Suprapubic skin (tissue), 4 donors: ENCODE measurements at regions not wholly inside any gene's neighbourhood (a gene's known extent, or its start where the extent isn't known, plus 50 kb on each side); places are given as distances from the start of the nearest gene placed in this dataset.
"Not testable (repeated sequence)": the region's sequence is repeated elsewhere in the genome, so short reads cannot be mapped to it uniquely, and the experiment has no call there.

ENCODE experiments used
- DNase-seq, 2 donors: peaks; one replicate each; pipeline ENCODE4 v3.0.0-alpha.2; 2019; ENCODE audit warnings: low spot score in 2 of 2
- H3K27ac ChIP-seq: fragments of 200-600 bp; sonication (generic); one replicate; pipeline ENCODE4 v1.5.1; 2019
- H3K27me3 ChIP-seq: fragments of 200-600 bp; sonication (generic); one replicate; pipeline ENCODE4 v1.5.1; 2019
- H3K36me3 ChIP-seq: fragments of 200-600 bp; sonication (generic); one replicate; pipeline ENCODE4 v1.5.1; 2019
- H3K4me1 ChIP-seq: fragments of 200-600 bp; sonication (generic); one replicate; pipeline ENCODE4 v1.5.1; 2019
- H3K4me3 ChIP-seq: fragments of 200-600 bp; sonication (generic); one replicate; pipeline ENCODE4 v1.5.1; 2019; ENCODE audit warnings: mild to moderate bottlenecking
- H3K9me3 ChIP-seq: fragments of 200-600 bp; sonication (generic); one replicate; pipeline ENCODE4 v1.5.1; 2019
- CTCF ChIP-seq, 2 donors: fragments of 200-600 bp in 1 of 2; fragments of 450-650 bp in 1 of 2; sonication (generic) in 1 of 2; IDR thresholded peaks; one replicate each; pipeline ENCODE4 v1.5.1; 2016 to 2019; ENCODE audit warnings: antibody characterized with exemption in 2 of 2, mild to moderate bottlenecking in 1 of 2, moderate library complexity in 1 of 2
- EP300 ChIP-seq: sonication (generic); formaldehyde crosslinking; IDR thresholded peaks from one replicate; pipeline ENCODE4 v1.6.1; 2017; ENCODE audit warnings: antibody characterized with exemption
- POLR2A ChIP-seq, 2 donors: fragments of 450-650 bp; IDR thresholded peaks; one replicate each; pipeline ENCODE4 v1.6.1; 2017; ENCODE audit warnings: antibody characterized with exemption in 2 of 2, mild to moderate bottlenecking in 2 of 2, moderate library complexity in 2 of 2
- POLR2AphosphoS5 ChIP-seq, 3 donors: sonication (generic); formaldehyde crosslinking; IDR thresholded peaks; one replicate each; pipeline ENCODE4 v1.6.1; 2017; ENCODE audit warnings: antibody characterized with exemption in 3 of 3
- WGBS: methylation state at CpG from one replicate; pipeline ENCODE4 v1.1.5; 2018; 5-methylcytosine and 5-hydroxymethylcytosine counted together

GRCh38 chr15:89030311-89030710, 57.9 kb upstream of the ABHD2 start:
- TF ChIP-seq POLR2A (IDR thresholded peaks at IDR 0.05) (no peak), CTCF (IDR thresholded peaks at IDR 0.05) (no peak), EP300 (no peak), POLR2AphosphoS5 (IDR thresholded peaks at IDR 0.05) (no peak)

DNA sequence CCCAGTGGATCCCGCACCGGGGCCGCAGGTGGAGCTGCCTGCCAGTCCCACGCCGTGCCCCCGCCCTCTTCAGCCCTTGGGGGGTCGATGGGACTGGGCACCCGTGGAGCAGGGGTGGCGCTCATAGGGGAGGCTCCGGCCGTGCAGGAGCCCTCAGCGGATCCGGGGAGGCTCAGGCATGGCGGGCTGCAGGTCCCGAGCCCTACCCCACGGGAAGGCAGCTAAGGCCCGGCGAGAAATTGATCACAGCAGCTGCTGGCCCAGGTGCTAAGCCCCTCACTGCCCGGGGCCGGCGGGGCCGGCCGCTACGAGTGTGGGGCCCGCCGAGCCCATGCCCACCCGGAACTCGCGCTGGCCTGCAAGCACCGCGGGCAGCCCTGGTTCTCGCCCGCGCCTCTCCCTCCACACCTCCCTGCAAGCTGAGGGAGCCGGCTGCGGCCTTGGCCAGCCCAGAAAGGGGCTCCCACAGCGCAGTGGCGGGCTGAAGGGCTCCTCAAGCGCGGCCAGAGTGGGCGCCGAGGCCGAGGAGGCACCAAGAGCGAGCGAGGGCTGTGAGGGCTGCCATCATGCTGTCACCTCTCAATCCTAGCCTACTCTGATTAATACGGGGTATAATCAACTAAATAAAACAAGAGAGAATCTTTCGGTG, 56.5 kb upstream of the ABHD2 start:
- not testable (repeated sequence) for H3K27me3 ChIP-seq, H3K4me1 ChIP-seq, H3K4me3 ChIP-seq, H3K27ac ChIP-seq, H3K9me3 ChIP-seq, DNase-seq, H3K36me3 ChIP-seq
- WGBS: 97% methylated on average over 22 of the region's 47 CpGs

More at GRCh38 chr15:89030311-89030710, 57.9 kb upstream of the ABHD2 start:
- no peaks in the 10 kb centered on the region for H3K4me1 ChIP-seq
- H3K27me3 ChIP-seq: no peaks in the 10 kb centered on the region
- no peak overlapping the region for H3K27ac ChIP-seq
- H3K4me3 ChIP-seq: no peak overlapping the region
- DNase-seq: no peak
- H3K9me3 ChIP-seq: no peaks in the 10 kb centered on the region
- WGBS: 91% methylated on average over 3 of the region's 3 CpGs
- H3K36me3 ChIP-seq: no peaks in the 10 kb centered on the region

GRCh38 chr15:89034305-89034704, 54.0 kb upstream of the ABHD2 start:
- WGBS: 32% methylated on average over 4 of the region's 4 CpGs
- no peak overlapping the region for H3K4me3 ChIP-seq
- H3K27me3 ChIP-seq: no peaks in the 10 kb centered on the region
- no peak overlapping the region for H3K27ac ChIP-seq
- no peak for TF ChIP-seq POLR2A (IDR thresholded peaks at IDR 0.05)
- TF ChIP-seq CTCF (IDR thresholded peaks at IDR 0.05): no peak
- no peak for TF ChIP-seq EP300
- no peak for TF ChIP-seq POLR2AphosphoS5 (IDR thresholded peaks at IDR 0.05)
- H3K4me1 ChIP-seq: no peaks in the 10 kb centered on the region
- H3K36me3 ChIP-seq: no peaks in the 10 kb centered on the region
- H3K9me3 ChIP-seq: no peaks in the 10 kb centered on the region
- DNase-seq: no peak

DNA sequence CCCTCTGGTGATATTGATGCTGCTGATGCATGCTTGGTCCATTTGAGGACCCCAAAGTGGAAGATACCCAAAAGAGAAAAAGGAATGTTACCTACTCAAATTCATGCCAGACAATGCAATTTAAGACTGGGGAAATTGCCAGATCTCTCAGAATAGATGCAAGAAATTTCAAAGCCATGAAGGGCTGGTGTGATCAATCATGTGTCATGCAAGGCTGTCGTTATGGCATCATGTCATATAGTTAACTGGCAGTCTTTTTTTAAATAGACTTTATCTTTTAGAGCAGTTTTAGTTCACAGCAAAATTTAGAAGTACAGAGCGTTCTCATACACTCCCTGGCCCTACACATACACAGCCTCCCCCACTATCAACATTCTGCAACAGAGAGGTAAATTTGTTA, 53.1 kb upstream of the ABHD2 start:
- no peaks in the 10 kb centered on the region for H3K9me3 ChIP-seq
- no peaks in the 10 kb centered on the region for H3K36me3 ChIP-seq
- H3K4me3 ChIP-seq: no peak overlapping the region
- no peak for DNase-seq
- no peak for TF ChIP-seq EP300
- no peak for TF ChIP-seq POLR2A (IDR thresholded peaks at IDR 0.05)
- TF ChIP-seq CTCF (IDR thresholded peaks at IDR 0.05): no peak
- TF ChIP-seq POLR2AphosphoS5 (IDR thresholded peaks at IDR 0.05): no peak
- H3K4me1 ChIP-seq: no peaks in the 10 kb centered on the region
- no peak overlapping the region for H3K27ac ChIP-seq
- H3K27me3 ChIP-seq: no peaks in the 10 kb centered on the region
- WGBS: 42% methylated on average over 2 of the region's 2 CpGs

- Histone ChIP-seq H3K36me3 (no peaks in the 10 kb centered on the region), H3K27ac (no peak overlapping the region), H3K4me1 (no peaks in the 10 kb centered on the region), H3K4me3 (no peak overlapping the region), H3K9me3 (no peaks in the 10 kb centered on the region), H3K27me3 (no peaks in the 10 kb centered on the region)
- 61% methylated on average over 2 of the region's 2 CpGs for WGBS
- TF ChIP-seq EP300 (no peak), POLR2AphosphoS5 (IDR thresholded peaks at IDR 0.05) (no peak), POLR2A (IDR thresholded peaks at IDR 0.05) (no peak), CTCF (IDR thresholded peaks at IDR 0.05) (no peak)
- DNase-seq: no peak
Measured at GRCh38 chr15:89035658-89036057, 52.6 kb upstream of the ABHD2 start.

DNA sequence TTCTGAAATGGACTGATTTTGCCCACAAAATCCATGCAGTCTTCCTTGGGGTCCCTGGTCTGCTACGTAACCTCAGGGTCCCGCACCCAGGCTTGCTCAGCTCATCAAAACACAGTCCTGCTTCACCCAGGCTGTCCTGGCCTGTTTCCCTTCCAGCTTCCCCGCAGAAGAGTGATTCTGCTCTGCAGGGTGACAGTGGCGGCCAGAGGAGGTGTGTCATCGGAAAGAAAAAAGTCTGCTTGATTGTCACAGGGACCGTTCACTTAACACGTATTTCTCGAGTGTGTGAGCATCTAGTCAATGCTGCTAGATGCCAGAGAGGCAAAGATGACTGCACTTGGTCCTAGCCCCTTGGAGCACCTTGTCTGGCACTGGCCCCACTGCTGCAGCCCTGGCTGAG, 50.1 kb upstream of the ABHD2 start:
- no peak overlapping the region for H3K4me3 ChIP-seq
- H3K27ac ChIP-seq: no peak overlapping the region
- TF ChIP-seq EP300 (no peak), CTCF (IDR thresholded peaks at IDR 0.05) (no peak), POLR2AphosphoS5 (IDR thresholded peaks at IDR 0.05) (no peak)
- no peaks in the 10 kb centered on the region for H3K4me1 ChIP-seq
- no peaks in the 10 kb centered on the region for H3K36me3 ChIP-seq
- H3K27me3 ChIP-seq: no peaks in the 10 kb centered on the region
- no peaks in the 10 kb centered on the region for H3K9me3 ChIP-seq
- no peak for DNase-seq
- 69% methylated on average over 8 of the region's 8 CpGs for WGBS
